HL-60 (cell line): ENCODE measurements at regions not wholly inside any gene's neighbourhood (a gene's known extent, or its start where the extent isn't known, plus 50 kb on each side); places are given as distances from the start of the nearest gene placed in this dataset.

Source experiments
- CTCF ChIP-seq: IDR thresholded peaks from one replicate; pipeline ENCODE4 v1.5.1; 2011; ENCODE audit warnings: low read length, control low read depth, inconsistent platforms; ENCODE audit not compliant: insufficient read depth
- GABPA ChIP-seq: IDR thresholded peaks from 2 replicates; pipeline ENCODE4 v1.6.1; 2012; ENCODE audit warnings: low read depth
- POLR2AphosphoS5 ChIP-seq: IDR thresholded peaks from 2 replicates; pipeline ENCODE4 v1.6.1; 2012; ENCODE audit warnings: low read depth
- REST ChIP-seq: IDR thresholded peaks from 2 replicates; pipeline ENCODE4 v1.6.1; 2012; ENCODE audit warnings: low read depth; ENCODE audit not compliant: insufficient replicate concordance

- TF ChIP-seq CTCF = no peak
- TF ChIP-seq GABPA = no peak
- no peak for TF ChIP-seq REST
- no peak for TF ChIP-seq POLR2AphosphoS5
Observed at GRCh38 chr5:54696931-54697330, 179.4 kb downstream of the SNX18 start.
